ENCODE measurements at regions not wholly inside any gene's neighbourhood (a gene's known extent, or its start where the extent isn't known, plus 50 kb on each side); places are given as distances from the start of the nearest gene placed in this dataset.

- DNase-seq = no peak
Observed at GRCh38 chr2:205937211-205937610, 148.8 kb downstream of the INO80D start.

GRCh38 chr2:205936446-205936845 lies 149.5 kb downstream of the INO80D start:
- no peak for DNase-seq

- DNase-seq = no peak
Observed at GRCh38 chr2:205934443-205934842, 151.5 kb downstream of the INO80D start.

GRCh38 chr2:205932861-205933260 lies 153.1 kb downstream of the INO80D start:
- DNase-seq = no peak

- no peak for DNase-seq
Observed at GRCh38 chr2:205931388-205931787, 154.6 kb downstream of the INO80D start.

- no peak for DNase-seq
Observed at GRCh38 chr2:205930209-205930608, 155.8 kb downstream of the INO80D start.

- DNase-seq = no peak
Observed at GRCh38 chr2:205929246-205929942, 156.6 kb downstream of the INO80D start.

- DNase-seq = peak in 57 of 58 donors; percentile 2 to 74 (median 41)
Observed at GRCh38 chr2:205925373-205926337, 160.3 kb downstream of the INO80D start.

- DNase-seq = peak in 2 of 58 donors; percentile 1 to 2
Observed at GRCh38 chr2:205924676-205925075, 161.3 kb downstream of the INO80D start.

GRCh38 chr2:205915130-205915524 lies 170.8 kb downstream of the INO80D start:
- DNase-seq = no peak

GRCh38 chr2:205914213-205915129 lies 171.5 kb downstream of the INO80D start:
- no peak for DNase-seq

- no peak for DNase-seq
Observed at GRCh38 chr2:205913668-205914067, 172.3 kb downstream of the INO80D start.

- no peak for DNase-seq
Observed at GRCh38 chr2:205911306-205911705, 174.7 kb downstream of the INO80D start.

- no peak for DNase-seq
Observed at GRCh38 chr2:205909184-205909572, 176.8 kb downstream of the INO80D start.

GRCh38 chr2:205908212-205909183 lies 177.5 kb downstream of the INO80D start:
- peak in 1 of 58 donors; percentile 8 for DNase-seq

- DNase-seq = no peak
Observed at GRCh38 chr2:205906419-205906818, 179.6 kb downstream of the INO80D start.

- DNase-seq = no peak
Observed at GRCh38 chr2:205905576-205905975, 180.4 kb downstream of the INO80D start.

- DNase-seq = no peak
Observed at GRCh38 chr2:205904873-205905272, 181.1 kb downstream of the INO80D start.

- no peak for DNase-seq
Observed at GRCh38 chr2:205903549-205904129, 182.3 kb downstream of the INO80D start.

GRCh38 chr2:205902900-205903237 lies 183.1 kb downstream of the INO80D start:
- DNase-seq = no peak
